ENCODE measurements at regions not wholly inside any gene's neighbourhood (a gene's known extent, or its start where the extent isn't known, plus 50 kb on each side); places are given as distances from the start of the nearest gene placed in this dataset.

- no peak for TF ChIP-seq CEBPB (IDR thresholded peaks at IDR 0.05; ENCODE audit: low read depth, low read length)
- TF ChIP-seq CTCF (conservative IDR thresholded peaks at IDR 0.05; ENCODE audit: low read depth, low read length): no peak
Measured at GRCh38 chr6:137759624-137760023, 107.4 kb upstream of the TNFAIP3 start.
